Epithelial cell of proximal tubule (primary cell): ENCODE measurements at regions not wholly inside any gene's neighbourhood (a gene's known extent, or its start where the extent isn't known, plus 50 kb on each side); places are given as distances from the start of the nearest gene placed in this dataset.

Experiments
- DNase-seq: peaks from one replicate; pipeline ENCODE4 v3.0.0-alpha.2; 2011; ENCODE audit warnings: low read depth
- H3K4me3 ChIP-seq: 2 replicates; pipeline ENCODE4 v1.5.1; 2011; ENCODE audit warnings: low read depth, mild to moderate bottlenecking, low read length
- TF ChIP-seq, protein P1 (sequence below): conservative IDR thresholded peaks from 2 replicates; pipeline ENCODE4 v1.5.1; 2012; ENCODE audit warnings: low read depth, mild to moderate bottlenecking, low read length

DNA sequence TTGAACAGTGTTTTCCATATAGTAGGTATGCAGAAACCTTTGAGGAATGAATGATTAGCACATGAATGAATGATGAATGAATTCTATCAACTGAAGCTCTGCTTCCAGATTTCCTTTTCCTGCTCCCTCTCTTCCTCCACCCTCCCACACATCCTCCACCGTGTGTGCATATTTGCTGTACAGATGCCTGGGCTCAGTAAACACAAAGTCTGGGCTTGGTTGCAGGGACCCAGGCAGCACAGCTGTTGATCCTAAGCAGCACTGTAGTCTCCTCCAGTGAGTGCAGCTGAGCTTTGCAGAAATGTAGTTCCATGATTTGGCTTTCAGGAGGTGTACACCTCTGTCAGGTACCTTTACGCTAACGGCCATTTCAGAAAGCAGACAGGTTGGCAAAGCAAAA, 611.7 kb downstream of the NUF2 start:
- no peak overlapping the region for H3K4me3 ChIP-seq
- no peak for DNase-seq
- TF ChIP-seq, protein P1, sequence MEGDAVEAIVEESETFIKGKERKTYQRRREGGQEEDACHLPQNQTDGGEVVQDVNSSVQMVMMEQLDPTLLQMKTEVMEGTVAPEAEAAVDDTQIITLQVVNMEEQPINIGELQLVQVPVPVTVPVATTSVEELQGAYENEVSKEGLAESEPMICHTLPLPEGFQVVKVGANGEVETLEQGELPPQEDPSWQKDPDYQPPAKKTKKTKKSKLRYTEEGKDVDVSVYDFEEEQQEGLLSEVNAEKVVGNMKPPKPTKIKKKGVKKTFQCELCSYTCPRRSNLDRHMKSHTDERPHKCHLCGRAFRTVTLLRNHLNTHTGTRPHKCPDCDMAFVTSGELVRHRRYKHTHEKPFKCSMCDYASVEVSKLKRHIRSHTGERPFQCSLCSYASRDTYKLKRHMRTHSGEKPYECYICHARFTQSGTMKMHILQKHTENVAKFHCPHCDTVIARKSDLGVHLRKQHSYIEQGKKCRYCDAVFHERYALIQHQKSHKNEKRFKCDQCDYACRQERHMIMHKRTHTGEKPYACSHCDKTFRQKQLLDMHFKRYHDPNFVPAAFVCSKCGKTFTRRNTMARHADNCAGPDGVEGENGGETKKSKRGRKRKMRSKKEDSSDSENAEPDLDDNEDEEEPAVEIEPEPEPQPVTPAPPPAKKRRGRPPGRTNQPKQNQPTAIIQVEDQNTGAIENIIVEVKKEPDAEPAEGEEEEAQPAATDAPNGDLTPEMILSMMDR, result no peak

DNA sequence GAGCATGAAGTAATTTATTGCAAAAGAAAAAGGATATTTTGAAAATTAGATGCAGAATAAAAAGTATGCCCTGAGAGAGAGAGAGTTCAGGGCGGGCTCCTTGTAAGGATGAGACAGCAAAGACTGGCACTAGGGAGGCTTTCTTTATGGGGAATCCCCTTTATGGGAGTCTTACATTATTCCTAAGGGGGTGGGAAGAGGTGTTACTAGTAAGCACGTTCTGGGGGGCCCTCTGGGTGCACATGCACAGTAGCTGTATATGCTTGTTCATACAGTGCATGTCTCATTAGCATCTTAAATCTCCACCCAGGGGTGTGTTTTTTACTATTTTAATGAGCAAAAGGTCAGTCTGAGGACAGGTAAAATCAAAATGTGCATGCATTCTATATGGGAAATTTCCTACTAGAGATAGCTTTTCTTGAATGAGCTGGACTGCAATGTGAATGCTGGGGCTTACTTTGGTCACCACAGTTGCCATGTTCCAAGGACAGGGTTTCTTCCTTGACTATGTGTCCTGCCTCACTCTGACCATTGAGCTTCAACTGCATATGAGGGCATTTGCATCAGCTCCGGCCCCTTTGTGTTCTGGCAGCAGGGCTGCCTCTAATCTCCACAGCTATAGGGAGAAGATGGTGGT, 614.1 kb downstream of the NUF2 start:
- TF ChIP-seq, protein P1, result no peak
- H3K4me3 ChIP-seq, result no peak overlapping the region
- no peak for DNase-seq

DNA sequence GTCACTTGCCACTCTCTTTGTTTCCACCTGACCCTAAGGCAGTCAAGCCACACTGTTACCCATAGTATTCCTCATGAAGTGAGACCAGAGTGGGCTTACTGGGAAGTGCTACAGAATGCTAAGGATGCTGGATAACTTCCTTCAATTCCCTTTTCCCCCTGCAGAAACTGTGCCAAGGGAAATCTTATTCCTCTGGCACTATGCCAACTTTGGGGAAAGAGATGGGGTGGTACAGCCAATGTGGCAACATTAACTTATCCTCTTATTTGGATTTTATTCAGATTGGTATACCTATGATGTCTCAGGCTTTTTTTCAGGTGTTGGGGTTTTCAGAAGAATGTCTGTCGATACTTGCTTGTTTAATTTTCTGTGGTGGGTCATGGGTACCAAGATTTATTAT, 599.4 kb upstream of the PBX1 start:
- H3K4me3 ChIP-seq, result no peak overlapping the region
- TF ChIP-seq, protein P1, result no peak
- no peak for DNase-seq

DNA sequence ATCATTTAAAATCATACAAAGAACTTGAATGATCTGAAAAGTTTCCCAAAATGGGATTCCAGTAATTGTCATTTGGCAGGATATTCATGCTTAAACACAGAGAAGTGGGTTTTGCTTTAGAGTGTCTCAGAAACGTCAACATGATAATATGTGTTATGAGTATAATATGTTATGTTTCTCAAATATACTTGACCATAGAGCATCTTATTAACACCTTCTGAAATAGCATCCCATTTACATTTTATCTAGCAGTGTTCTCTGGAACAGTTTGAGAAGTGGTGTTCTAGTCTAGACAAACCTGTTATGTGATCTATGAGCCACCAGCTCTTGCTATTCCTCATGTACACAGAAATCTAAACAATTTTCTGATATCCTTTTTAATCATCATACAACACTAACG, 588.8 kb upstream of the PBX1 start:
- TF ChIP-seq, protein P1, result no peak

DNA sequence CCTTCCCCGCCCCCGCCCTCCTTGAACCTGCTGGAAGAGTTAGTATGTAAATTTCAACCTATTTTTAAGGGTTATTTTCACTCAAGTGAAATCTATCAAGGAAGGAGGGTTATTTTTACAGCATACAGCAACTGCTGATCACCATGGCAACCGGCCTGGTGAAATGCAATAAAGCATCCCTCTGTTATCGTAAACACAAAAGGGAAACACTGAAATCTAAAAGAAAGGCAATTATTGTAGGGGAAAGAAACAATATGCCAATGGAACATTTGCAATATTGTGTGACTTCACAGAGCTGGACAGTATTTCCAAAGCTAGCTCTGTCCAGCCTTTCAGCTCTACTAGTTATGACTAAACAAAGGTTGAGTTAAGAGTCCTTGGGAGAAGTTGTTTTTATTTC, 588.3 kb upstream of the PBX1 start:
- H3K4me3 ChIP-seq, result no peak overlapping the region
- TF ChIP-seq, protein P1, result no peak
- no peak for DNase-seq

More for the DNA sequence above, 588.8 kb upstream of the PBX1 start:
- DNase-seq, result no peak
- no peak overlapping the region for H3K4me3 ChIP-seq

DNA sequence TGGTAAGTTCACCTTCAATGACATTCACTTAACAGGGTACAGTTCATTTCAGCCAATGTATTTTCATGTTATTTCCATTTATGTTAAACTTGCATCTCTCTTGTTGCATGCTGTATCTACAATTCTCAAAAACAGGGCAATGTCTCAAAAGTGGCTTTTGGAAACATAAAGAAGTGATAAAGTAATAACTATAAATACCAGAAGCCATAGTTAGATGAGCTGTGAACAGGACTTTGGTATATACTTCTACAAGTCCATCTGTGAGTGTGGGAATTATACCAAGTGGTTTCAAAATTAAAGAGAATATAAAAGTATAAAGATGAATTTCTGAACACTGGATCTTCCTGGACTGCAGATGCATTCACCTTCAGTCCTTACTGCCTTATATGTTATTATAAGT, 585.4 kb upstream of the PBX1 start:
- H3K4me3 ChIP-seq, result no peak overlapping the region
- no peak for DNase-seq
- TF ChIP-seq, protein P1, result no peak

DNA sequence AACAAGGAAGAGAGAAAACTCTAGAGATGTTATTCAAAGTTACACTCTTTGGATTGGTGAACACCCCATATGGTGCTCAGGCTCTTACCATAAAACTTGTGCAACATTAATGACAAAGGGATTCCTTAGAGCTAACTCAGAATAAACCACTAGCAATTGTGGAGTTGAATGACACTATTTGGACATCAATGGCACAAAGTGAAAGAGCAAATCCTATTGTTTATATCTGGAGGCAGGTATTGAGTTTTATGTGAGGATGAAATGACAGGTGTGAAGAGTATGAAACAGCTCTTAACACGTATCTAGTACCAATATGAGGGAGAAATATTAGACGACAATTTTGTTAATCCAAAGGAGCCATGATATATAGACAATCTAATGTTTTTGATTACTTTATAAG, 584.9 kb upstream of the PBX1 start:
- DNase-seq, result no peak
- TF ChIP-seq, protein P1, result no peak
- no peak overlapping the region for H3K4me3 ChIP-seq
